Lower leg skin (tissue), 3 donors: ENCODE measurements at regions not wholly inside any gene's neighbourhood (a gene's known extent, or its start where the extent isn't known, plus 50 kb on each side); places are given as distances from the start of the nearest gene placed in this dataset.

Experiments
- CTCF ChIP-seq, 3 donors: fragments of 450-650 bp; IDR thresholded peaks; one replicate each; pipeline ENCODE4 v1.5.1; 2016; ENCODE audit warnings: antibody characterized with exemption in 3 of 3, mild to moderate bottlenecking in 3 of 3, moderate library complexity in 2 of 3
- POLR2A ChIP-seq, 2 donors: fragments of 450-650 bp; IDR thresholded peaks; one replicate each; pipeline ENCODE4 v1.6.1; 2016 to 2017; ENCODE audit warnings: antibody characterized with exemption in 2 of 2, mild to moderate bottlenecking in 1 of 2, moderate library complexity in 1 of 2

- TF ChIP-seq CTCF (IDR thresholded peaks at IDR 0.05) = no peak
- TF ChIP-seq POLR2A (IDR thresholded peaks at IDR 0.05) = no peak
Measured at GRCh38 chr10:124325998-124326636, 92.6 kb downstream of the OAT start.
